ENCODE measurements at regions not wholly inside any gene's neighbourhood (a gene's known extent, or its start where the extent isn't known, plus 50 kb on each side); places are given as distances from the start of the nearest gene placed in this dataset.

DNA sequence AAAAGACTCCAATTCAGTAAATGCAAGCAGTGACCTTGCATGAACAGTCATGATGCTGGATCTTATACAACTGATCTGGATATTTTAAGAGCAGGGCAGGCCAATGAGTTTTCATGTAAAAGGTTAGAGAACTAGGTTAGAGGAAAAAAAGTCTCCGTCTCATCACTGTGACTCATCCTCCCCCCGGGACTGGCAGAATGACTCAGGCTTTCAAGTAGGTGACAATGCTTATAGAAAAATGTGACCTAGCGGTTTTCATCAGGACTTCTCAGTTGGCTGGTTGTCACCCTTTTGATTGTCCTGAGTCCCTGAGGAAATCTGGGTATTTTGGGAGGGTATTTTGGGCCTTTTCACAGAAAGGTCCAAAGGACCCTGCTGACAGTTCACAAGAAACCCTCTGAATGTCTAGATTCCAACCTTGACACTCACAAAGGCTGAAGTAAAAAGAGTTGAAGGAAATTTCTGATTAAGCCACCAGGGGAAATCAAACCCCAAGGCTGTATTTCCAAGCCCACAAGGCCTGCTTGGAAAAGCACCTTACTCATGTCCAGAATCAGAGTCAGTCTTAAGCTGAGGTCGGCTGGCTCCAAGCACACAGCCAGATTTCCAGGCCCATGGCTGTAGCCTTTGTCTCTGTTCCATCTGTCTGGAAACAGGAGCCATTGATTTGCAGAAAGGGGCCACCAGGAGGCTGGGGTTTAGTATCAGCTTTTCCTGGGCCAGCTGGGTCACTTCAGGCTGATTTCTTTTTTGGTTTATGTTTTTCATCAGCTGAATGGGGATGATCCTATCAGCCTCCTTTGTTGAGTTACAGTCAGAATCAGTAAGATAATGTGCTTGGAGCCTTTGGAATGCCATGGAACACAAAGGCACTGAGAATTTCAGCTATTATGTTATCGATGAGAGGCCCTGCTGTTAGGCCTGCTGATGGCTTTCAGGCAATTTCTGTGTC is 226.4 kb upstream of the HABP2 start:
- Histone ChIP-seq H2AK5ac (ENCODE audit: low read depth, low read length) (no peak overlapping the region), H2BK12ac (ENCODE audit: low read length) (no peak overlapping the region), H2BK15ac (ENCODE audit: low read length) (no peak overlapping the region), H2BK5ac (ENCODE audit: low read length) (no peak overlapping the region), H3K79me1 (ENCODE audit: low read depth, low read length) (no peaks in the 10 kb centered on the region), H3K9me3 (replicated peaks in 1 of 2; ENCODE audit: control insufficient read depth in 2 of 2, insufficient read depth in 1 of 2, low read depth in 1 of 2, low read length in 2 of 2) (no peaks in the 10 kb centered on the region), H2AFZ (ENCODE audit: low read length) (peak overlapping the region; percentile 83), H3K27me3 (ENCODE audit: control insufficient read depth in 3 of 3, insufficient read depth in 3 of 3, low read depth in 1 of 3, low read length in 3 of 3) (peaks cover 0 to 2% (median 0%) of the 10 kb centered on the region in 3 experiments), H3K14ac (ENCODE audit: low read length) (no peak overlapping the region), H4K8ac (ENCODE audit: low read depth, low read length) (no peak overlapping the region), H3K4ac (ENCODE audit: low read length) (no peak overlapping the region), H3K18ac (ENCODE audit: low read length) (no peak overlapping the region), H3K4me1 (ENCODE audit: control insufficient read depth in 2 of 2, insufficient read depth in 1 of 2, low read depth in 1 of 2, low read length in 2 of 2) (peaks cover 11 to 13% of the 10 kb centered on the region in 2 donors), H3K9ac (ENCODE audit: low read depth, low read length, poor library complexity) (no peak overlapping the region), H4K91ac (ENCODE audit: low read depth, low read length, poor library complexity) (no peak overlapping the region), H3K23ac (ENCODE audit: low read depth, low read length, poor library complexity) (no peak overlapping the region), H3K27ac (replicated peaks; ENCODE audit: low read length) (no peak overlapping the region), H2BK120ac (ENCODE audit: low read depth, low read length) (no peak overlapping the region), H3K36me3 (replicated peaks in 1 of 2; ENCODE audit: control insufficient read depth in 2 of 2, insufficient read depth in 2 of 2, low read length in 2 of 2) (no peaks in the 10 kb centered on the region), H3K4me3 (ENCODE audit: low read length in 2 of 2) (no peak overlapping the region), H3K4me2 (ENCODE audit: insufficient read depth, low read length, poor library complexity, severe bottlenecking) (no peak overlapping the region)
- no CpG with 5 or more reads among the region's 5 CpGs for WGBS, 2 donors (ENCODE audit: extremely low coverage in 2 of 2, insufficient read length in 2 of 2, insufficient replicate concordance in 1 of 2)
- peak; percentile 15 for DNase-seq (ENCODE audit: low spot score)

DNA sequence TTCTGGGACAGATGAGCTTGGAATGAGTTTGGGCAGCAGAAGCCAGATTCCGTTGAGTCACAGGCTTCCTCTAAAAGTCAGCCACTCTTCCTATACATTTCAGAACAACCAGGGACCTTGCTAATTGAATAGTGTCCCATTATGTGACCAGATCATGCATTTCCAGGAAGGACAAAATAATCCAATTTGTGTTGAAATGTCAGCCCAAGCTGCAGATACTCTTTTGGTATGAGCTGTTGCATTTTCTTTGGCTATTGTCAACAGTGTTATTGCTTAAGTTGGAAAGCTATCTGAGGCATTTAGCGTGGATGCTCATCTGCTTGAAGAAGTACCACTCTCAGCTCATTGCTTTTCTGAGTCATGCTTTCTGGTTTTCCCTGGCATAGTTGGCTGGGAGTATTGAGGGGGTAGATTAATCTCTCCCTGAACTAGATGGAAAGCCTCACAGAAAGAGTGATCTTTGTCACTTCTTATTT is 223.7 kb upstream of the HABP2 start:
- Histone ChIP-seq H3K36me3 (replicated peaks in 1 of 2; ENCODE audit: control insufficient read depth in 2 of 2, insufficient read depth in 2 of 2, low read length in 2 of 2) (peaks cover 0 to 1% of the 10 kb centered on the region in 2 donors), H4K91ac (ENCODE audit: low read depth, low read length, poor library complexity) (no peak overlapping the region), H2BK120ac (ENCODE audit: low read depth, low read length) (no peak overlapping the region), H2BK5ac (ENCODE audit: low read length) (no peak overlapping the region), H3K4me3 (ENCODE audit: low read length in 2 of 2) (no peak overlapping the region), H4K8ac (ENCODE audit: low read depth, low read length) (no peak overlapping the region), H3K27ac (replicated peaks; ENCODE audit: low read length) (no peak overlapping the region), H3K79me1 (ENCODE audit: low read depth, low read length) (no peaks in the 10 kb centered on the region), H3K14ac (ENCODE audit: low read length) (no peak overlapping the region), H2BK12ac (ENCODE audit: low read length) (no peak overlapping the region), H2BK15ac (ENCODE audit: low read length) (no peak overlapping the region), H3K4me1 (ENCODE audit: control insufficient read depth in 2 of 2, insufficient read depth in 1 of 2, low read depth in 1 of 2, low read length in 2 of 2) (peaks cover 10 to 11% of the 10 kb centered on the region in 2 donors), H3K4me2 (ENCODE audit: insufficient read depth, low read length, poor library complexity, severe bottlenecking) (no peak overlapping the region), H3K9me3 (replicated peaks in 1 of 2; ENCODE audit: control insufficient read depth in 2 of 2, insufficient read depth in 1 of 2, low read depth in 1 of 2, low read length in 2 of 2) (peaks cover 1 to 2% of the 10 kb centered on the region in 2 donors), H2AFZ (ENCODE audit: low read length) (no peak overlapping the region), H3K27me3 (ENCODE audit: control insufficient read depth in 3 of 3, insufficient read depth in 3 of 3, low read depth in 1 of 3, low read length in 3 of 3) (peaks cover 0 to 2% (median 0%) of the 10 kb centered on the region in 3 experiments), H3K23ac (ENCODE audit: low read depth, low read length, poor library complexity) (no peak overlapping the region), H3K9ac (ENCODE audit: low read depth, low read length, poor library complexity) (no peak overlapping the region), H2AK5ac (ENCODE audit: low read depth, low read length) (no peak overlapping the region), H3K18ac (ENCODE audit: low read length) (no peak overlapping the region), H3K4ac (ENCODE audit: low read length) (no peak overlapping the region)
- WGBS, 2 donors (ENCODE audit: extremely low coverage in 2 of 2, insufficient read length in 2 of 2, insufficient replicate concordance in 1 of 2) = no CpG with 5 or more reads among the region's 2 CpGs
- no peak for DNase-seq (ENCODE audit: low spot score)

DNA sequence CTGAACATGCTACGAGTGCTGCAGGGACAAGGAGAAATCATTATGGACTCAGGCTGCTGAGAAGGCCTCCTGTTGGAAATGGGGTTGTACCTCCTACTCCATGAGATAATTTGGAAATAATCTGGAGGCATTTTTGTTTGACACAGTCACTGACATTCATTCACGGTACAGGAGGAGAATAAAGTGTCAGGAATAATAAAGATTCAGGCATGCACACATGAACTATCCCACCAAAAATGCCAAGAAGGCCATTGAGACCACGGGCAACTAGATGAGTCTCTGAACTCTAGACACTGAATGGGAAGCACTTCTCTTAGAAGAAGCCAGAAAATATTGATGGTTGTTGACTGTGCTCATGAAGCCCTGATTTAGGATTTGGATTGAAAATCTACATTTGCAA is 220.9 kb upstream of the HABP2 start:
- no peak overlapping the region for H3K14ac ChIP-seq (ENCODE audit: low read length)
- H3K4ac ChIP-seq (ENCODE audit: low read length) = no peak overlapping the region
- H4K8ac ChIP-seq (ENCODE audit: low read depth, low read length) = no peak overlapping the region
- no peak overlapping the region for H3K4me2 ChIP-seq (ENCODE audit: insufficient read depth, low read length, poor library complexity, severe bottlenecking)
- H2AK5ac ChIP-seq (ENCODE audit: low read depth, low read length) = no peak overlapping the region
- no peak overlapping the region for H3K27ac ChIP-seq (replicated peaks; ENCODE audit: low read length)
- H3K27me3 ChIP-seq (ENCODE audit: control insufficient read depth in 3 of 3, insufficient read depth in 3 of 3, low read depth in 1 of 3, low read length in 3 of 3) = peaks cover 0 to 2% (median 0%) of the 10 kb centered on the region in 3 experiments
- peaks cover 3% of the 10 kb centered on the region in 2 donors for H3K4me1 ChIP-seq (ENCODE audit: control insufficient read depth in 2 of 2, insufficient read depth in 1 of 2, low read depth in 1 of 2, low read length in 2 of 2)
- H2BK120ac ChIP-seq (ENCODE audit: low read depth, low read length) = no peak overlapping the region
- DNase-seq (ENCODE audit: low spot score) = no peak
- no peak overlapping the region for H3K4me3 ChIP-seq (ENCODE audit: low read length in 2 of 2)
- no peak overlapping the region for H3K23ac ChIP-seq (ENCODE audit: low read depth, low read length, poor library complexity)
- H2AFZ ChIP-seq (ENCODE audit: low read length) = no peak overlapping the region
- peaks cover 0 to 1% of the 10 kb centered on the region in 2 donors for H3K36me3 ChIP-seq (replicated peaks in 1 of 2; ENCODE audit: control insufficient read depth in 2 of 2, insufficient read depth in 2 of 2, low read length in 2 of 2)
- no peak overlapping the region for H2BK12ac ChIP-seq (ENCODE audit: low read length)
- H3K79me1 ChIP-seq (ENCODE audit: low read depth, low read length) = no peaks in the 10 kb centered on the region
- no CpG with 5 or more reads among the region's 3 CpGs for WGBS, 2 donors (ENCODE audit: extremely low coverage in 2 of 2, insufficient read length in 2 of 2, insufficient replicate concordance in 1 of 2)
- H2BK15ac ChIP-seq (ENCODE audit: low read length) = no peak overlapping the region
- no peak overlapping the region for H2BK5ac ChIP-seq (ENCODE audit: low read length)
- no peak overlapping the region for H3K9ac ChIP-seq (ENCODE audit: low read depth, low read length, poor library complexity)
- no peak overlapping the region for H4K91ac ChIP-seq (ENCODE audit: low read depth, low read length, poor library complexity)
- H3K18ac ChIP-seq (ENCODE audit: low read length) = peak overlapping the region; percentile 36
- H3K9me3 ChIP-seq (replicated peaks in 1 of 2; ENCODE audit: control insufficient read depth in 2 of 2, insufficient read depth in 1 of 2, low read depth in 1 of 2, low read length in 2 of 2) = peaks cover 2 to 5% of the 10 kb centered on the region in 2 donors

DNA sequence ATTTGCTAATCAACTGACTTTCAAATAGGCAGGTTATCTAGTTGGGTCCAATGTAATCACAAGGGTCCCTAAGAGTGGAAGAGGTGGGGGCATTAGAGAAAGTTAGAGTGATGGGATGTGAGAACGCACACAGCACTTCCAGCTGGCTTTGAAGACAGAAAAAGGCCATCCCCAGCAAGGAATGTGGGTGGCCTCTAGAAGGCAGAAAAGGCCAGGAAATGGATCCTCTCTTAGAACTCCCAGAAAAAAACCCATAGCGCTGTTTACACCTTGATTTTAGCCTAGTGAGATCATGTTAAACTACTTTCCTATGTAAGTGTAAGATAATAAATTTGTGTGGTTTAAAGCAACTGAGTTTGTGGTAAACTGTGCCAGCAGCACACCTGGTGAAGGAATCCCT is 219.5 kb upstream of the HABP2 start:
- no peaks in the 10 kb centered on the region for H3K4me1 ChIP-seq (ENCODE audit: control insufficient read depth in 2 of 2, insufficient read depth in 1 of 2, low read depth in 1 of 2, low read length in 2 of 2)
- no peak overlapping the region for H2AK5ac ChIP-seq (ENCODE audit: low read depth, low read length)
- no peak overlapping the region for H4K91ac ChIP-seq (ENCODE audit: low read depth, low read length, poor library complexity)
- no peak overlapping the region for H3K4me3 ChIP-seq (ENCODE audit: low read length in 2 of 2)
- no CpG with 5 or more reads among the region's 2 CpGs for WGBS, 2 donors (ENCODE audit: extremely low coverage in 2 of 2, insufficient read length in 2 of 2, insufficient replicate concordance in 1 of 2)
- no peak overlapping the region for H3K14ac ChIP-seq (ENCODE audit: low read length)
- no peak overlapping the region for H2BK12ac ChIP-seq (ENCODE audit: low read length)
- no peak overlapping the region for H3K4me2 ChIP-seq (ENCODE audit: insufficient read depth, low read length, poor library complexity, severe bottlenecking)
- no peak overlapping the region for H3K4ac ChIP-seq (ENCODE audit: low read length)
- H2BK5ac ChIP-seq (ENCODE audit: low read length) = no peak overlapping the region
- no peak overlapping the region for H3K18ac ChIP-seq (ENCODE audit: low read length)
- peaks cover 0 to 1% of the 10 kb centered on the region in 2 donors for H3K36me3 ChIP-seq (replicated peaks in 1 of 2; ENCODE audit: control insufficient read depth in 2 of 2, insufficient read depth in 2 of 2, low read length in 2 of 2)
- no peak overlapping the region for H2BK120ac ChIP-seq (ENCODE audit: low read depth, low read length)
- no peak overlapping the region for H2BK15ac ChIP-seq (ENCODE audit: low read length)
- DNase-seq (ENCODE audit: low spot score) = no peak
- H3K9me3 ChIP-seq (replicated peaks in 1 of 2; ENCODE audit: control insufficient read depth in 2 of 2, insufficient read depth in 1 of 2, low read depth in 1 of 2, low read length in 2 of 2) = peaks cover 2 to 5% of the 10 kb centered on the region in 2 donors
- no peaks in the 10 kb centered on the region for H3K79me1 ChIP-seq (ENCODE audit: low read depth, low read length)
- H3K27ac ChIP-seq (replicated peaks; ENCODE audit: low read length) = no peak overlapping the region
- H4K8ac ChIP-seq (ENCODE audit: low read depth, low read length) = no peak overlapping the region
- peaks cover 0 to 2% (median 2%) of the 10 kb centered on the region in 3 experiments for H3K27me3 ChIP-seq (ENCODE audit: control insufficient read depth in 3 of 3, insufficient read depth in 3 of 3, low read depth in 1 of 3, low read length in 3 of 3)
- no peak overlapping the region for H2AFZ ChIP-seq (ENCODE audit: low read length)
- no peak overlapping the region for H3K23ac ChIP-seq (ENCODE audit: low read depth, low read length, poor library complexity)
- no peak overlapping the region for H3K9ac ChIP-seq (ENCODE audit: low read depth, low read length, poor library complexity)

All from neuronal stem cell (in vitro differentiated cells).